Liver (tissue), 8 donors: ENCODE measurements at regions not wholly inside any gene's neighbourhood (a gene's known extent, or its start where the extent isn't known, plus 50 kb on each side); places are given as distances from the start of the nearest gene placed in this dataset.

Experiments used
- DNase-seq: peaks from one replicate; pipeline ENCODE4 v3.0.0-alpha.2; 2017; ENCODE audit warnings: low spot score
- H3K27ac ChIP-seq, 2 donors: one replicate each; pipeline ENCODE4 v1.7.0; 2013; ENCODE audit warnings: inconsistent platforms in 2 of 2, low read length in 2 of 2, control low read depth in 1 of 2, low read depth in 1 of 2, mild to moderate bottlenecking in 1 of 2
- H3K27me3 ChIP-seq, 4 donors: one replicate each; pipeline versions ENCODE4 v1.6.1 to v1.7.0; 2013; ENCODE audit warnings: low read length in 3 of 4, inconsistent platforms in 1 of 4, mild to moderate bottlenecking in 1 of 4, moderate library complexity in 1 of 4; ENCODE audit not compliant: control insufficient read depth in 4 of 4, insufficient read depth in 4 of 4
- H3K36me3 ChIP-seq, 4 donors: one replicate each; pipeline versions ENCODE4 v1.6.1 to v1.7.0; 2013; ENCODE audit warnings: low read length in 3 of 4, mild to moderate bottlenecking in 3 of 4, low read depth in 1 of 4, moderate library complexity in 1 of 4; ENCODE audit not compliant: control insufficient read depth in 4 of 4, insufficient read depth in 3 of 4
- H3K4me1 ChIP-seq, 4 donors: one replicate each; pipeline versions ENCODE4 v1.6.1 to v1.7.0; 2013; ENCODE audit warnings: low read length in 3 of 4, mild to moderate bottlenecking in 3 of 4, moderate library complexity in 1 of 4; ENCODE audit not compliant: control insufficient read depth in 4 of 4, insufficient read depth in 4 of 4
- H3K4me3 ChIP-seq, 3 donors: one replicate each; pipeline versions ENCODE4 v1.6.1 to v1.7.0; 2013; ENCODE audit warnings: low read length in 3 of 3, control low read depth in 1 of 3, low read depth in 1 of 3, mild to moderate bottlenecking in 1 of 3
- H3K9ac ChIP-seq, 2 donors: one replicate each; pipeline ENCODE4 v1.7.0; 2013; ENCODE audit warnings: low read length in 2 of 2, mild to moderate bottlenecking in 2 of 2, moderate library complexity in 2 of 2, control low read depth in 1 of 2, low read depth in 1 of 2
- H3K9me3 ChIP-seq, 4 donors: one replicate each; pipeline versions ENCODE4 v1.6.1 to v1.7.0; 2013; ENCODE audit warnings: low read length in 3 of 4; ENCODE audit not compliant: control insufficient read depth in 4 of 4
- ATF3 ChIP-seq: IDR thresholded peaks from 2 replicates; pipeline ENCODE4 v1.6.1; 2016; ENCODE audit warnings: antibody characterized with exemption
- CTCF ChIP-seq: fragments of 150-350 bp; IDR thresholded peaks from 2 replicates; pipeline ENCODE4 v1.5.1; 2017; ENCODE audit warnings: improper control_type of control experiment, low read depth, low read length; ENCODE audit not compliant: missing input control
- EGR1 ChIP-seq, 2 donors: IDR thresholded peaks; 2 replicates each; pipeline ENCODE4 v1.6.1; 2016 to 2018; ENCODE audit warnings: antibody characterized with exemption in 2 of 2, low read depth in 2 of 2
- FOXA1 ChIP-seq: IDR thresholded peaks from 2 replicates; pipeline ENCODE4 v1.6.1; 2016; ENCODE audit warnings: antibody characterized with exemption
- FOXA2 ChIP-seq: IDR thresholded peaks from 2 replicates; pipeline ENCODE4 v1.6.1; 2016; ENCODE audit warnings: antibody characterized with exemption
- GABPA ChIP-seq, 2 donors: IDR thresholded peaks in 1 of 2; conservative IDR thresholded peaks in 1 of 2; 2 replicates each; pipeline ENCODE4 v1.6.1; 2016; ENCODE audit warnings: antibody characterized with exemption in 2 of 2, mild to moderate bottlenecking in 1 of 2, moderate library complexity in 1 of 2
- HNF4A ChIP-seq, 2 donors: conservative IDR thresholded peaks; 2 replicates each; pipeline ENCODE4 v1.6.1; 2016; ENCODE audit warnings: antibody characterized with exemption in 2 of 2, mild to moderate bottlenecking in 2 of 2
- HNF4G ChIP-seq: IDR thresholded peaks from 2 replicates; pipeline ENCODE4 v1.6.1; 2016; ENCODE audit warnings: antibody characterized with exemption
- JUND ChIP-seq, 2 donors: IDR thresholded peaks; 2 replicates each; pipeline ENCODE4 v1.6.1; 2016; ENCODE audit warnings: antibody characterized with exemption in 2 of 2
- MAX ChIP-seq: IDR thresholded peaks from 2 replicates; pipeline ENCODE4 v1.6.1; 2016; ENCODE audit warnings: antibody characterized with exemption
- NR2F2 ChIP-seq: IDR thresholded peaks from 2 replicates; pipeline ENCODE4 v1.6.1; 2016; ENCODE audit warnings: antibody characterized with exemption
- RAD21 ChIP-seq, 2 donors: IDR thresholded peaks; 2 replicates each; pipeline ENCODE4 v1.6.1; 2016; ENCODE audit warnings: antibody characterized with exemption in 2 of 2, mild to moderate bottlenecking in 2 of 2
- REST ChIP-seq: IDR thresholded peaks from 2 replicates; pipeline ENCODE4 v1.6.1; 2016; ENCODE audit warnings: antibody characterized with exemption, mild to moderate bottlenecking
- RXRA ChIP-seq, 2 donors: IDR thresholded peaks; 2 replicates each; pipeline ENCODE4 v1.6.1; 2017 to 2018; ENCODE audit warnings: antibody characterized with exemption in 2 of 2, mild to moderate bottlenecking in 1 of 2
- SP1 ChIP-seq: IDR thresholded peaks from 2 replicates; pipeline ENCODE4 v1.6.1; 2018; ENCODE audit warnings: antibody characterized with exemption, mild to moderate bottlenecking
- TAF1 ChIP-seq: conservative IDR thresholded peaks from 2 replicates; pipeline ENCODE4 v1.6.1; 2016; ENCODE audit warnings: antibody characterized with exemption, mild to moderate bottlenecking
- YY1 ChIP-seq: IDR thresholded peaks from 2 replicates; pipeline ENCODE4 v1.6.1; 2016; ENCODE audit warnings: antibody characterized with exemption, mild to moderate bottlenecking
- ZBTB33 ChIP-seq: IDR thresholded peaks from 2 replicates; pipeline ENCODE4 v1.6.1; 2016; ENCODE audit warnings: antibody characterized with exemption
- WGBS: extraction: QIAGEN DNeasy Blood & Tissue Kit; methylation state at CpG from one replicate; pipeline ENCODE4 v1.1.7; 2013; 5-methylcytosine and 5-hydroxymethylcytosine counted together
- donor health status: healthy.
- donor health status: healthy.
- donor health status: healthy.
- donor health status: healthy.
- donor health status: healthy.

- H3K27ac ChIP-seq = no peak overlapping the region
- H3K4me3 ChIP-seq = no peak overlapping the region
- TF ChIP-seq ATF3 (no peak), HNF4A (conservative IDR thresholded peaks at IDR 0.05) (no peak), EGR1 (IDR thresholded peaks at IDR 0.05; ENCODE audit: low read depth in 2 of 2) (no peak), CTCF (no peak), RXRA (IDR thresholded peaks at IDR 0.05) (no peak), REST (no peak), HNF4G (no peak), FOXA1 (no peak), MAX (no peak), NR2F2 (no peak), GABPA (IDR thresholded peaks at IDR 0.05 in 1 of 2, conservative IDR thresholded peaks at IDR 0.05 in 1 of 2) (no peak), RAD21 (IDR thresholded peaks at IDR 0.05) (no peak), TAF1 (no peak), JUND (IDR thresholded peaks at IDR 0.05) (no peak), ZBTB33 (no peak), YY1 (no peak)
- no peak overlapping the region for H3K9ac ChIP-seq
- 86% methylated on average over 6 of the region's 6 CpGs for WGBS
- H3K36me3 ChIP-seq = no peaks in the 10 kb centered on the region
- H3K9me3 ChIP-seq = no peaks in the 10 kb centered on the region
- H3K27me3 ChIP-seq = no peaks in the 10 kb centered on the region
- no peak for DNase-seq
- no peaks in the 10 kb centered on the region for H3K4me1 ChIP-seq
These were observed 390.8 kb upstream of the MON1B start for GRCh38 chr16:76800196-76800595.

GRCh38 chr16:76801357-76801756 is 389.6 kb upstream of the MON1B start:
- no peaks in the 10 kb centered on the region for H3K9me3 ChIP-seq
- TF ChIP-seq ATF3 = no peak
- TF ChIP-seq RXRA (IDR thresholded peaks at IDR 0.05) = no peak
- no peak for TF ChIP-seq JUND (IDR thresholded peaks at IDR 0.05)
- no peak for TF ChIP-seq HNF4A (conservative IDR thresholded peaks at IDR 0.05)
- TF ChIP-seq GABPA (IDR thresholded peaks at IDR 0.05 in 1 of 2, conservative IDR thresholded peaks at IDR 0.05 in 1 of 2) = no peak
- no peak for TF ChIP-seq RAD21 (IDR thresholded peaks at IDR 0.05)
- no peak for TF ChIP-seq NR2F2
- no peak for TF ChIP-seq FOXA1
- TF ChIP-seq FOXA2 = no peak
- TF ChIP-seq ZBTB33 = no peak
- no peak for TF ChIP-seq SP1
- TF ChIP-seq TAF1 = no peak
- WGBS = 72% methylated on average over 4 of the region's 4 CpGs
- no peak overlapping the region for H3K4me3 ChIP-seq
- no peak overlapping the region for H3K27ac ChIP-seq
- no peaks in the 10 kb centered on the region for H3K4me1 ChIP-seq
- no peaks in the 10 kb centered on the region for H3K36me3 ChIP-seq
- no peak overlapping the region for H3K9ac ChIP-seq
- no peaks in the 10 kb centered on the region for H3K27me3 ChIP-seq
- DNase-seq = no peak
